ENCODE measurements at regions not wholly inside any gene's neighbourhood (a gene's known extent, or its start where the extent isn't known, plus 50 kb on each side); places are given as distances from the start of the nearest gene placed in this dataset.

DNA sequence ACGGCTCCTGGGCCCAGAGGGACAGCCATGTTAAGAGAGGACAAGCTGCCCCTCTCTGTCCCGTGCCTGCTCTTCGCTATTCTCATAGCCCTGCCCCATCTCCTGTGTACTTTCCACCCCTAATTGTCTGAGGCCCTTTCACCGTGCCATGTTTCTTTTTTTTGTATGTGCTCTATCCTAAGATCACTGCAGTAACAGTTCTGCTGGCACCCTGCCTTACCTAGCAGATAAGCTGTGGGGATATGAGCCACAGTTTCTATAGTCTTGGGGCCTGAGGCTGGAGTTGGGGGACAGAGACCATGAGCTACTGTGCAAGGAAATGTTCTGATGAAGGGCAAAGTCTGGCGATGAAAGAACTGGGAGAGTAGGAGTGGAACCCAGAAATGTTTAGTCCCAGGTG is 269.5 kb upstream of the CITED2 start:
- Histone ChIP-seq H3K27me3 (ENCODE audit: insufficient read depth, low read length) (no peaks in the 10 kb centered on the region), H2AFZ (ENCODE audit: low read length) (no peak overlapping the region), H4K20me1 (ENCODE audit: insufficient read depth, low read length) (no peaks in the 10 kb centered on the region), H3K9ac (ENCODE audit: low read length) (no peak overlapping the region), H3K9me2 (ENCODE audit: low read depth, low read length) (no peaks in the 10 kb centered on the region), H3K4me3 (ENCODE audit: low read depth, low read length, poor library complexity, severe bottlenecking) (no peak overlapping the region), H3K4me1 (ENCODE audit: insufficient read depth, low read length, severe bottlenecking) (no peaks in the 10 kb centered on the region), H3F3A (ENCODE audit: insufficient read depth, low read length) (no peaks in the 10 kb centered on the region), H3K27ac (ENCODE audit: low read depth, low read length, poor library complexity, severe bottlenecking) (no peak overlapping the region), H3K9me3 (ENCODE audit: low read length) (no peaks in the 10 kb centered on the region), H3K4me2 (ENCODE audit: low read length) (no peak overlapping the region), H3K36me3 (ENCODE audit: insufficient read depth, low read length) (no peaks in the 10 kb centered on the region), H3K79me2 (ENCODE audit: insufficient read depth, low read length) (no peaks in the 10 kb centered on the region)
- TF ChIP-seq, protein P1, sequence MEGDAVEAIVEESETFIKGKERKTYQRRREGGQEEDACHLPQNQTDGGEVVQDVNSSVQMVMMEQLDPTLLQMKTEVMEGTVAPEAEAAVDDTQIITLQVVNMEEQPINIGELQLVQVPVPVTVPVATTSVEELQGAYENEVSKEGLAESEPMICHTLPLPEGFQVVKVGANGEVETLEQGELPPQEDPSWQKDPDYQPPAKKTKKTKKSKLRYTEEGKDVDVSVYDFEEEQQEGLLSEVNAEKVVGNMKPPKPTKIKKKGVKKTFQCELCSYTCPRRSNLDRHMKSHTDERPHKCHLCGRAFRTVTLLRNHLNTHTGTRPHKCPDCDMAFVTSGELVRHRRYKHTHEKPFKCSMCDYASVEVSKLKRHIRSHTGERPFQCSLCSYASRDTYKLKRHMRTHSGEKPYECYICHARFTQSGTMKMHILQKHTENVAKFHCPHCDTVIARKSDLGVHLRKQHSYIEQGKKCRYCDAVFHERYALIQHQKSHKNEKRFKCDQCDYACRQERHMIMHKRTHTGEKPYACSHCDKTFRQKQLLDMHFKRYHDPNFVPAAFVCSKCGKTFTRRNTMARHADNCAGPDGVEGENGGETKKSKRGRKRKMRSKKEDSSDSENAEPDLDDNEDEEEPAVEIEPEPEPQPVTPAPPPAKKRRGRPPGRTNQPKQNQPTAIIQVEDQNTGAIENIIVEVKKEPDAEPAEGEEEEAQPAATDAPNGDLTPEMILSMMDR (IDR thresholded peaks at IDR 0.05; ENCODE audit: low read length): no peak
- TF ChIP-seq EZH2 (IDR thresholded peaks at IDR 0.05; ENCODE audit: borderline replicate concordance, low read length): no peak

DNA sequence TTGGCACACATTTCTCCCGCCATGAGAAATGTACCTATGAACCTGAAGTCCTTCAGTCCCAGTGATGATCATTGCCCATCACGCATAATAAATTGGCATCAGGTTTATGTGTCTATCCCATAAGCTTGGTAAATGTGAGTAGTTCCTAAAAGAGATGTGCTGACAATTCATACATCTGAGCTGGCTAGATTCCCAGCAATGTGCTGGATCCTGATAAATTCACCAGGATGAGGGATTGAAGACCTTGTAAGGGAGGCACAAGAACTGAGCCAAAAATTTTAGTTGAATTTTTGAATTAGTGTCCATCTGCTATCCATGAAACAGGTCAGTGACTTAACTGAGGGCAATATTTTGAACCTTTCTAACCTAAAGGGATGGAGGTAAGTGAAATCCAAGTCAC is 267.9 kb upstream of the CITED2 start:
- Histone ChIP-seq H3K27ac (ENCODE audit: low read depth, low read length, poor library complexity, severe bottlenecking) (no peak overlapping the region), H3K4me1 (ENCODE audit: insufficient read depth, low read length, severe bottlenecking) (no peaks in the 10 kb centered on the region), H3K4me2 (ENCODE audit: low read length) (no peak overlapping the region), H3K27me3 (ENCODE audit: insufficient read depth, low read length) (no peaks in the 10 kb centered on the region), H3K9me3 (ENCODE audit: low read length) (no peaks in the 10 kb centered on the region), H3F3A (ENCODE audit: insufficient read depth, low read length) (no peaks in the 10 kb centered on the region), H2AFZ (ENCODE audit: low read length) (no peak overlapping the region), H3K9me2 (ENCODE audit: low read depth, low read length) (no peaks in the 10 kb centered on the region), H3K79me2 (ENCODE audit: insufficient read depth, low read length) (no peaks in the 10 kb centered on the region), H3K9ac (ENCODE audit: low read length) (no peak overlapping the region), H3K36me3 (ENCODE audit: insufficient read depth, low read length) (no peaks in the 10 kb centered on the region), H4K20me1 (ENCODE audit: insufficient read depth, low read length) (no peaks in the 10 kb centered on the region), H3K4me3 (ENCODE audit: low read depth, low read length, poor library complexity, severe bottlenecking) (no peak overlapping the region)
- TF ChIP-seq, protein P1 (IDR thresholded peaks at IDR 0.05; ENCODE audit: low read length): no peak
- no peak for TF ChIP-seq EZH2 (IDR thresholded peaks at IDR 0.05; ENCODE audit: borderline replicate concordance, low read length)

DNA sequence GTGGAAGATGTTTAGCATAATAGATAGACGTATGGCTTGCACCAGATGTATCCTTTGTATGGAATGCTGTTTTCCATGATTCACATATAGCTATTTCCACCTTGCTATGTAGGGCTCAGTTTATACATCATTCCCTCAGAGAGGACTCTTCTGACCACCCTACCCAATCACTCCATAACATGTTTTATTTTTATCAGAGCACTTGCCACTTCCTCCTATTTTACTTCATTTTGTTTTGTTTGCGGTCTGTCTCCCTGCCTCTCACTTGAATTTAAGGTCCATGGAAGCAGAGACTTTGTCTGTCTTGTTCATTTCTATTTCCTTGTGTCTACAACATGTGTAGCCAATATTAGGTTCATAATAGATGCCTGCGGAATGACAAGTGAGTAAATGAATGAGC is 266.9 kb upstream of the CITED2 start:
- Histone ChIP-seq H3K27ac (ENCODE audit: low read depth, low read length, poor library complexity, severe bottlenecking) (no peak overlapping the region), H4K20me1 (ENCODE audit: insufficient read depth, low read length) (no peaks in the 10 kb centered on the region), H3F3A (ENCODE audit: insufficient read depth, low read length) (no peaks in the 10 kb centered on the region), H3K79me2 (ENCODE audit: insufficient read depth, low read length) (no peaks in the 10 kb centered on the region), H3K36me3 (ENCODE audit: insufficient read depth, low read length) (no peaks in the 10 kb centered on the region), H3K27me3 (ENCODE audit: insufficient read depth, low read length) (no peaks in the 10 kb centered on the region), H3K9me2 (ENCODE audit: low read depth, low read length) (no peaks in the 10 kb centered on the region), H3K9me3 (ENCODE audit: low read length) (no peaks in the 10 kb centered on the region), H2AFZ (ENCODE audit: low read length) (no peak overlapping the region), H3K4me3 (ENCODE audit: low read depth, low read length, poor library complexity, severe bottlenecking) (no peak overlapping the region), H3K4me2 (ENCODE audit: low read length) (no peak overlapping the region), H3K4me1 (ENCODE audit: insufficient read depth, low read length, severe bottlenecking) (no peaks in the 10 kb centered on the region), H3K9ac (ENCODE audit: low read length) (no peak overlapping the region)
- TF ChIP-seq, protein P1 (IDR thresholded peaks at IDR 0.05; ENCODE audit: low read length): no peak
- no peak for TF ChIP-seq EZH2 (IDR thresholded peaks at IDR 0.05; ENCODE audit: borderline replicate concordance, low read length)
